Stomach (tissue), 8 donors: ENCODE measurements at regions not wholly inside any gene's neighbourhood (a gene's known extent, or its start where the extent isn't known, plus 50 kb on each side); places are given as distances from the start of the nearest gene placed in this dataset.

Experiments used
- DNase-seq, 2 donors: peaks; one replicate each; pipeline versions ENCODE4 v3.0.0 to v3.0.0-alpha.2; 2013 to 2019
- H3K27ac ChIP-seq, 5 donors: fragments of 200-600 bp in 4 of 5; sonication (generic) in 4 of 5; one replicate each; pipeline ENCODE4 v1.5.1; 2013 to 2019; ENCODE audit warnings: mild to moderate bottlenecking in 1 of 5, moderate library complexity in 1 of 5
- H3K27me3 ChIP-seq, 3 donors: fragments of 200-600 bp; sonication (generic); one replicate each; pipeline ENCODE4 v1.5.1; 2017 to 2019; ENCODE audit warnings: mixed run types in 1 of 3
- H3K36me3 ChIP-seq, 4 donors: fragments of 200-600 bp; sonication (generic); 1 replicate in 3 of 4; 2 replicates in 1 of 4; pipeline ENCODE4 v1.5.1; 2016 to 2019
- H3K4me1 ChIP-seq, 4 donors: fragments of 200-600 bp; sonication (generic); one replicate each; pipeline ENCODE4 v1.5.1; 2016 to 2019
- H3K4me3 ChIP-seq, 4 donors: fragments of 200-600 bp; sonication (generic) in 3 of 4; one replicate each; pipeline ENCODE4 v1.5.1; 2016 to 2019; ENCODE audit warnings: mild to moderate bottlenecking in 1 of 4
- H3K9me3 ChIP-seq, 4 donors: fragments of 200-600 bp; sonication (generic); one replicate each; pipeline ENCODE4 v1.5.1; 2016 to 2019
- EP300 ChIP-seq: sonication (generic); formaldehyde crosslinking; IDR thresholded peaks from one replicate; pipeline ENCODE4 v1.6.1; 2017; ENCODE audit warnings: antibody characterized with exemption
- POLR2A ChIP-seq, 4 donors: fragments of 450-650 bp; IDR thresholded peaks; one replicate each; pipeline ENCODE4 v1.6.1; 2016; ENCODE audit warnings: antibody characterized with exemption in 4 of 4, control low read depth in 2 of 4, mild to moderate bottlenecking in 1 of 4, moderate library complexity in 1 of 4
- POLR2AphosphoS5 ChIP-seq, 3 donors: sonication (generic); formaldehyde crosslinking; IDR thresholded peaks; one replicate each; pipeline ENCODE4 v1.6.1; 2016; ENCODE audit warnings: antibody characterized with exemption in 3 of 3
- WGBS, 5 donors: extraction: QIAGEN DNeasy Blood & Tissue Kit in 3 of 5; methylation state at CpG; one replicate each; pipeline versions ENCODE4 v1.1.5 to v1.1.7; 2013 to 2018; 5-methylcytosine and 5-hydroxymethylcytosine counted together
- intact Hi-C: fragments of 100-400 bp; cut with DNase I; formaldehyde crosslinking; loops from one replicate; pipeline ENCODE4 v1.15.1; 2023; ENCODE audit warnings: low total_unique reads
- TF ChIP-seq, protein P1 (sequence below), 7 experiments: fragments of 450-650 bp in 4 of 7; fragments of 200-600 bp in 3 of 7; sonication (generic) in 3 of 7; IDR thresholded peaks; one replicate each; pipeline ENCODE4 v1.5.1; 2016 to 2019; ENCODE audit warnings: antibody characterized with exemption in 7 of 7, control low read depth in 2 of 7, mild to moderate bottlenecking in 1 of 7
- donor health status: healthy with polysubstance abuse.
- donor health status: Bipolar disorder and iron deficiency.
- donor health status: healthy.

DNA sequence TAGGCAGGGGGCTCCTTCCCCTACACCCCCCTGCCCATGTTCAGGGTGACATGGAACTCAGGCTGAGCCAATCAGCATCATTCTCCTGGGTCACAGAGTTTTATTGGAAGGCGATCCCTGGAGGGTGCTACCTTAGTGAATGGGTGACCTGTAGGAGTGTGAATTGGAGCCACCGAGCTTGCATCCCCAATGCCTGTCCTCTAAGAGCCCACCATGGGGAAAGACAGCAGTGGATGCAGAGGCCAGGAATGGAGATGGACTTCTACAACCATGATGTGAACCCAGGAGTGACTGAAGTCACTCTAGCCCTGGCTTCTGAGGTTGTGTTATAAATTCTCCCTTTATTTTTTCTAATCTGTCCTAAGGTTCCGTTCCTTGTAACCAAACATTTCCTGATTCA lies 89.4 kb downstream of the CCDC71L start:
- intact Hi-C loops, result no loop called here
- 75 to 84% (median 82%) methylated on average over 3 of the region's 3 CpGs for WGBS, 5 donors
- Histone ChIP-seq H3K27me3 (no peaks in the 10 kb centered on the region), H3K27ac (no peak overlapping the region), H3K4me1 (peaks cover 0 to 13% (median 10%) of the 10 kb centered on the region in 4 donors), H3K36me3 (no peaks in the 10 kb centered on the region), H3K9me3 (no peaks in the 10 kb centered on the region), H3K4me3 (no peak overlapping the region)
- TF ChIP-seq POLR2A (IDR thresholded peaks at IDR 0.05) (no peak), POLR2AphosphoS5 (IDR thresholded peaks at IDR 0.05) (no peak), EP300 (no peak)
- no peak for DNase-seq

DNA sequence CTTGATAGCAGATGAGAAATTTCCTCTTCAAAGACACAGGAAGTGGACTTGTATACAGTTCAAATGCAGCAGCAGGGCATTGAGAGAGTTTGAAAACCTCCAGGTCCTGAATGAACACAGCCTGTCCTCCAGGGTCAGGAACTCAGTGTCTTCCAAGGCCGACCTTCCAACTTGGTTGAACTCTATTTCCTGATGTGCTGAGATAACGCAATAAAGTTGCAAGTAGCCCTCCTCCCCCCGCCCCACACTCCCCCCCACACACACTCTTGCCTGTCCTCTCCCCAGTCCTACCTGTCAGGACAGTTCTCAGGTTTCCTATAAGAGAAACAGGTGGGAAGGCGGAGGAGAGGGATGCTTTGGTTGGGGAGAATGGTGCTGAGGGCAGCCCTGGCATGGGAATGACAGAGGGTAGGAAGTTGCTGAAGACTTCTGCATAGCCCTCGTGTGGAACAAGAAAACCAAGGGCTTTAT lies 90.0 kb downstream of the CCDC71L start:
- H3K4me1 ChIP-seq, result peaks cover 0 to 13% (median 10%) of the 10 kb centered on the region in 4 donors
- H3K27ac ChIP-seq, result no peak overlapping the region
- H3K9me3 ChIP-seq, result no peaks in the 10 kb centered on the region
- DNase-seq, result no peak
- intact Hi-C loops, result no loop called here
- H3K27me3 ChIP-seq, result no peaks in the 10 kb centered on the region
- no peak overlapping the region for H3K4me3 ChIP-seq
- H3K36me3 ChIP-seq, result no peaks in the 10 kb centered on the region
- 51 to 64% (median 55%) methylated on average over 5 of the region's 5 CpGs for WGBS, 5 donors
- TF ChIP-seq, protein P1, sequence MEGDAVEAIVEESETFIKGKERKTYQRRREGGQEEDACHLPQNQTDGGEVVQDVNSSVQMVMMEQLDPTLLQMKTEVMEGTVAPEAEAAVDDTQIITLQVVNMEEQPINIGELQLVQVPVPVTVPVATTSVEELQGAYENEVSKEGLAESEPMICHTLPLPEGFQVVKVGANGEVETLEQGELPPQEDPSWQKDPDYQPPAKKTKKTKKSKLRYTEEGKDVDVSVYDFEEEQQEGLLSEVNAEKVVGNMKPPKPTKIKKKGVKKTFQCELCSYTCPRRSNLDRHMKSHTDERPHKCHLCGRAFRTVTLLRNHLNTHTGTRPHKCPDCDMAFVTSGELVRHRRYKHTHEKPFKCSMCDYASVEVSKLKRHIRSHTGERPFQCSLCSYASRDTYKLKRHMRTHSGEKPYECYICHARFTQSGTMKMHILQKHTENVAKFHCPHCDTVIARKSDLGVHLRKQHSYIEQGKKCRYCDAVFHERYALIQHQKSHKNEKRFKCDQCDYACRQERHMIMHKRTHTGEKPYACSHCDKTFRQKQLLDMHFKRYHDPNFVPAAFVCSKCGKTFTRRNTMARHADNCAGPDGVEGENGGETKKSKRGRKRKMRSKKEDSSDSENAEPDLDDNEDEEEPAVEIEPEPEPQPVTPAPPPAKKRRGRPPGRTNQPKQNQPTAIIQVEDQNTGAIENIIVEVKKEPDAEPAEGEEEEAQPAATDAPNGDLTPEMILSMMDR (IDR thresholded peaks at IDR 0.05), result no peak
- no peak for TF ChIP-seq POLR2A (IDR thresholded peaks at IDR 0.05)

DNA sequence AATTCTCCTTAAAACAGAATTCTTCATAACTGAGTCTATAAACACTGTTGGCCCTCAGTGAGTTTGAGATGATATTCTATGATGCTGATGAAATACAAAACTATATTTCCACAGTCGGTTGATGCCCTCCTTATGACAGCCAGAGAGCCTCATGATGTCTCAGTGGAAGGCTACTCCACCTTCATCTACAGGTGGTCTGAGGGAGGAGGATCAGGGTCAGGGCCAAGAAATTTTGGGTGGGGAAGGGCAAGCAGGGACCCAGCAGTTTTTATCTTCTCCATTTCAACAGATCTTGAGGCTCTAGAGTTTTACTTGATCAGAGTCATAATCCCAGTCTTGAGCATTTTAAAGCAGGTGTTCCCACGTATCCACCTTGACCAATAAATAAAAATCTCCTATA lies 90.8 kb downstream of the CCDC71L start:
- 86 to 94% (median 91%) methylated on average over 2 of the region's 2 CpGs for WGBS, 5 donors
- TF ChIP-seq EP300 (no peak), POLR2A (IDR thresholded peaks at IDR 0.05) (no peak), POLR2AphosphoS5 (IDR thresholded peaks at IDR 0.05) (no peak)
- TF ChIP-seq, protein P1 (IDR thresholded peaks at IDR 0.05), result no peak
- no peak overlapping the region for H3K27ac ChIP-seq
- no peak for DNase-seq
- H3K4me1 ChIP-seq, result peaks cover 0 to 13% (median 10%) of the 10 kb centered on the region in 4 donors
- H3K36me3 ChIP-seq, result no peaks in the 10 kb centered on the region
- no peaks in the 10 kb centered on the region for H3K27me3 ChIP-seq
- intact Hi-C loops, result no loop called here
- H3K4me3 ChIP-seq, result no peak overlapping the region
- H3K9me3 ChIP-seq, result no peaks in the 10 kb centered on the region

DNA sequence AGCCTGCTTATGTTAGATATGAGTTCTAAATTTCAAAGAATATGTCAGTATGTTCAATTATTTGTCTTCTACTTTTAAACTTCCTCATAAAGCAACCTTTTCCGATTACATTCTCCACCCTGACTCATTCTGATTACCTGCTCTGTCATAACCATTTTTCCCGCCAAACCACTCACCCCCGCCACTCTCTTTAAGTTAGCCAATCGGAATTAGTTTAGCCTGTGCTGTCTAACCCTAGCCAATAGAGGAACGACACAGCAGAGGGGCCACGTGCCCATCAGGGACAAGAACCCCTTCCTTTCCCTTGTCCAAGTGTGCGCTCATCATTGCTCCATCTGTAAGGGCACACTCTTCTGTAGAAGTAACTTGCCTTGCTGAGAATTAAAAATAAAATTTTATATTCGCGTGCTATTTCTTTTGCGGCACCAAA lies 91.4 kb downstream of the CCDC71L start:
- Histone ChIP-seq H3K36me3 (no peaks in the 10 kb centered on the region), H3K9me3 (no peaks in the 10 kb centered on the region), H3K4me3 (no peak overlapping the region), H3K4me1 (peaks cover 0 to 13% (median 10%) of the 10 kb centered on the region in 4 donors), H3K27me3 (no peaks in the 10 kb centered on the region), H3K27ac (no peak overlapping the region)
- WGBS, 5 donors, result 84 to 92% (median 86%) methylated on average over 10 of the region's 10 CpGs
- TF ChIP-seq, protein P1 (IDR thresholded peaks at IDR 0.05), result no peak
- TF ChIP-seq POLR2A (IDR thresholded peaks at IDR 0.05) (no peak), EP300 (no peak), POLR2AphosphoS5 (IDR thresholded peaks at IDR 0.05) (no peak)
- intact Hi-C loops, result no loop called here
- DNase-seq, result no peak

DNA sequence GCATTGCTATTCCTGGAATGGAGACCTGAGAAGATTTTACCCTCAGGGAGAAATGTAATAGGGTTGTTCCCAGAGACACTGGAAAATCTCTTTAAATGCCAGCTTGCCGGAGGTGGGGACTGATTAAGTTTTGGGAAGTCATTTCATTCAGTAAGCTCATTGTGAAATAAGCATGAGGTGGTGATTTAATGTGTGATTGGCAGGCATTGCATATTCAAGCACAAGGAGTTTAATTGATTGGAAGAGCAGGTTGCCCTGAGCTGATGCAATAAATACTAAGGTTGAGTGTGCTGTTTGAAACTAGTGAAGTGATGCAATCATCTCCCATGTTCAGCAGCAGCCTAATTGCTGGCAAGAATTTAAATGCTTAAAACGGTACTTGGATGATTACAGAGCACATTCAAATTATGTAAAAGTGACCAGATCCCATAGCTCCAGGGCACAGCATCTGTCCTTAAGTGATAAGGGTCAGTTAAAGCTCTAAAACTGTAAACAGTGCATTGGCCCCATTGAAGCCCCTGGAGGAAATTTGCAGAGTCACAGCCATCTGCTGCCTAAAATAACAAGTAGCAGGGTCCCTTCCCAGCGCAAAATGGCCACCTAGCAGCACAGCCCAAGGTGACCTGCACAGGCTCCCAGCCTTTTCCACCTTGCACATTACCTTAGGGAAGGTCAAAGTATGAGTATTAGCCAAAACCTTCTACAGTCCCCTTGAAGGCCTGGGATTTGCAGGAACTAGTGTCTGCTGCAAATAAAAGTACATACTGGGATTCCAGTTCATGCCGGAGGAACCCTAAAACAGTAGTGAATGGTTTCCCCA lies 92.1 kb downstream of the CCDC71L start:
- Histone ChIP-seq H3K27ac (no peak overlapping the region), H3K4me3 (no peak overlapping the region), H3K4me1 (peaks cover 0 to 13% (median 10%) of the 10 kb centered on the region in 4 donors), H3K36me3 (no peaks in the 10 kb centered on the region), H3K9me3 (no peaks in the 10 kb centered on the region), H3K27me3 (no peaks in the 10 kb centered on the region)
- peak in 1 of 2 donors; percentile 10 for DNase-seq
- intact Hi-C loops, result no loop called here
- TF ChIP-seq, protein P1 (IDR thresholded peaks at IDR 0.05), result no peak
- TF ChIP-seq POLR2AphosphoS5 (IDR thresholded peaks at IDR 0.05) (peak in 1 of 3 donors; percentile 42), EP300 (no peak)
- 61 to 69% (median 64%) methylated on average over 4 of the region's 4 CpGs for WGBS, 5 donors
